ENCODE measurements at regions not wholly inside any gene's neighbourhood (a gene's known extent, or its start where the extent isn't known, plus 50 kb on each side); places are given as distances from the start of the nearest gene placed in this dataset.

GRCh38 chr12:24328261-24328660, 378.8 kb upstream of the SOX5 start:
- H3K9ac ChIP-seq (ENCODE audit: low read length) = no peak overlapping the region
- H3K4me3 ChIP-seq (ENCODE audit: low read length) = no peak overlapping the region
- H3K27ac ChIP-seq (ENCODE audit: low read depth, low read length) = no peak overlapping the region
- H3K36me3 ChIP-seq (ENCODE audit: control insufficient read depth, insufficient read depth, low read length) = no peaks in the 10 kb centered on the region
- H3K4me1 ChIP-seq (ENCODE audit: control insufficient read depth, insufficient read depth, low read length) = no peaks in the 10 kb centered on the region
- H3K27me3 ChIP-seq (ENCODE audit: control insufficient read depth, insufficient read depth, low read length) = no peaks in the 10 kb centered on the region

- Histone ChIP-seq H3K4me1 (ENCODE audit: control insufficient read depth, insufficient read depth, low read length) (no peaks in the 10 kb centered on the region), H3K27me3 (ENCODE audit: control insufficient read depth, insufficient read depth, low read length) (no peaks in the 10 kb centered on the region), H3K9ac (ENCODE audit: low read length) (no peak overlapping the region), H3K4me3 (ENCODE audit: low read length) (no peak overlapping the region), H3K27ac (ENCODE audit: low read depth, low read length) (no peak overlapping the region), H3K36me3 (ENCODE audit: control insufficient read depth, insufficient read depth, low read length) (no peaks in the 10 kb centered on the region)
Measured at GRCh38 chr12:24325331-24325730, 375.9 kb upstream of the SOX5 start.

- Histone ChIP-seq H3K4me3 (ENCODE audit: low read length) (no peak overlapping the region), H3K27ac (ENCODE audit: low read depth, low read length) (no peak overlapping the region), H3K27me3 (ENCODE audit: control insufficient read depth, insufficient read depth, low read length) (no peaks in the 10 kb centered on the region), H3K9ac (ENCODE audit: low read length) (no peak overlapping the region), H3K36me3 (ENCODE audit: control insufficient read depth, insufficient read depth, low read length) (no peaks in the 10 kb centered on the region), H3K4me1 (ENCODE audit: control insufficient read depth, insufficient read depth, low read length) (no peaks in the 10 kb centered on the region)
Measured at GRCh38 chr12:24307716-24308335, 358.4 kb upstream of the SOX5 start.

- Histone ChIP-seq H3K9ac (ENCODE audit: low read length) (no peak overlapping the region), H3K4me1 (ENCODE audit: control insufficient read depth, insufficient read depth, low read length) (no peaks in the 10 kb centered on the region), H3K27ac (ENCODE audit: low read depth, low read length) (no peak overlapping the region)
Measured at GRCh38 chr12:24307153-24307552, 357.7 kb upstream of the SOX5 start.

GRCh38 chr12:24306001-24306400, 356.5 kb upstream of the SOX5 start:
- no peak overlapping the region for H3K4me3 ChIP-seq (ENCODE audit: low read length)
- H3K4me1 ChIP-seq (ENCODE audit: control insufficient read depth, insufficient read depth, low read length) = no peaks in the 10 kb centered on the region
- H3K27ac ChIP-seq (ENCODE audit: low read depth, low read length) = no peak overlapping the region
- H3K9ac ChIP-seq (ENCODE audit: low read length) = no peak overlapping the region
- no peaks in the 10 kb centered on the region for H3K27me3 ChIP-seq (ENCODE audit: control insufficient read depth, insufficient read depth, low read length)
- no peaks in the 10 kb centered on the region for H3K36me3 ChIP-seq (ENCODE audit: control insufficient read depth, insufficient read depth, low read length)

More at GRCh38 chr12:24307153-24307552, 357.7 kb upstream of the SOX5 start:
- no peak overlapping the region for H3K4me3 ChIP-seq (ENCODE audit: low read length)
- H3K36me3 ChIP-seq (ENCODE audit: control insufficient read depth, insufficient read depth, low read length) = no peaks in the 10 kb centered on the region
- H3K27me3 ChIP-seq (ENCODE audit: control insufficient read depth, insufficient read depth, low read length) = no peaks in the 10 kb centered on the region

GRCh38 chr12:24304285-24304684, 354.8 kb upstream of the SOX5 start:
- Histone ChIP-seq H3K4me3 (ENCODE audit: low read length) (no peak overlapping the region), H3K4me1 (ENCODE audit: control insufficient read depth, insufficient read depth, low read length) (no peaks in the 10 kb centered on the region), H3K36me3 (ENCODE audit: control insufficient read depth, insufficient read depth, low read length) (no peaks in the 10 kb centered on the region), H3K27me3 (ENCODE audit: control insufficient read depth, insufficient read depth, low read length) (no peaks in the 10 kb centered on the region), H3K9ac (ENCODE audit: low read length) (no peak overlapping the region), H3K27ac (ENCODE audit: low read depth, low read length) (no peak overlapping the region)

- H3K9ac ChIP-seq (ENCODE audit: low read length) = no peak overlapping the region
- H3K27ac ChIP-seq (ENCODE audit: low read depth, low read length) = no peak overlapping the region
- no peaks in the 10 kb centered on the region for H3K4me1 ChIP-seq (ENCODE audit: control insufficient read depth, insufficient read depth, low read length)
- no peaks in the 10 kb centered on the region for H3K36me3 ChIP-seq (ENCODE audit: control insufficient read depth, insufficient read depth, low read length)
- no peaks in the 10 kb centered on the region for H3K27me3 ChIP-seq (ENCODE audit: control insufficient read depth, insufficient read depth, low read length)
- no peak overlapping the region for H3K4me3 ChIP-seq (ENCODE audit: low read length)
Measured at GRCh38 chr12:24302708-24303107, 353.2 kb upstream of the SOX5 start.

GRCh38 chr12:24297516-24297915, 348.0 kb upstream of the SOX5 start:
- no peak overlapping the region for H3K4me3 ChIP-seq (ENCODE audit: low read length)
- no peak overlapping the region for H3K9ac ChIP-seq (ENCODE audit: low read length)
- no peaks in the 10 kb centered on the region for H3K27me3 ChIP-seq (ENCODE audit: control insufficient read depth, insufficient read depth, low read length)
- H3K27ac ChIP-seq (ENCODE audit: low read depth, low read length) = no peak overlapping the region
- H3K4me1 ChIP-seq (ENCODE audit: control insufficient read depth, insufficient read depth, low read length) = no peaks in the 10 kb centered on the region
- H3K36me3 ChIP-seq (ENCODE audit: control insufficient read depth, insufficient read depth, low read length) = no peaks in the 10 kb centered on the region

GRCh38 chr12:24293549-24293948, 344.1 kb upstream of the SOX5 start:
- Histone ChIP-seq H3K36me3 (ENCODE audit: control insufficient read depth, insufficient read depth, low read length) (no peaks in the 10 kb centered on the region), H3K9ac (ENCODE audit: low read length) (no peak overlapping the region), H3K27me3 (ENCODE audit: control insufficient read depth, insufficient read depth, low read length) (no peaks in the 10 kb centered on the region), H3K4me3 (ENCODE audit: low read length) (no peak overlapping the region), H3K27ac (ENCODE audit: low read depth, low read length) (no peak overlapping the region), H3K4me1 (ENCODE audit: control insufficient read depth, insufficient read depth, low read length) (no peaks in the 10 kb centered on the region)

- Histone ChIP-seq H3K36me3 (ENCODE audit: control insufficient read depth, insufficient read depth, low read length) (no peaks in the 10 kb centered on the region), H3K4me3 (ENCODE audit: low read length) (no peak overlapping the region), H3K4me1 (ENCODE audit: control insufficient read depth, insufficient read depth, low read length) (no peaks in the 10 kb centered on the region), H3K27ac (ENCODE audit: low read depth, low read length) (no peak overlapping the region), H3K27me3 (ENCODE audit: control insufficient read depth, insufficient read depth, low read length) (no peaks in the 10 kb centered on the region), H3K9ac (ENCODE audit: low read length) (no peak overlapping the region)
Measured at GRCh38 chr12:24287963-24288362, 338.5 kb upstream of the SOX5 start.

GRCh38 chr12:24285448-24285847, 336.0 kb upstream of the SOX5 start:
- Histone ChIP-seq H3K27me3 (ENCODE audit: control insufficient read depth, insufficient read depth, low read length) (no peaks in the 10 kb centered on the region), H3K4me3 (ENCODE audit: low read length) (no peak overlapping the region), H3K27ac (ENCODE audit: low read depth, low read length) (no peak overlapping the region), H3K36me3 (ENCODE audit: control insufficient read depth, insufficient read depth, low read length) (no peaks in the 10 kb centered on the region), H3K9ac (ENCODE audit: low read length) (no peak overlapping the region), H3K4me1 (ENCODE audit: control insufficient read depth, insufficient read depth, low read length) (no peaks in the 10 kb centered on the region)

- Histone ChIP-seq H3K9ac (ENCODE audit: low read length) (no peak overlapping the region), H3K4me3 (ENCODE audit: low read length) (no peak overlapping the region), H3K4me1 (ENCODE audit: control insufficient read depth, insufficient read depth, low read length) (no peaks in the 10 kb centered on the region)
Measured at GRCh38 chr12:24281341-24281740, 331.9 kb upstream of the SOX5 start.

GRCh38 chr12:24280056-24280842, 330.8 kb upstream of the SOX5 start:
- Histone ChIP-seq H3K9ac (ENCODE audit: low read length) (no peak overlapping the region), H3K4me1 (ENCODE audit: control insufficient read depth, insufficient read depth, low read length) (no peaks in the 10 kb centered on the region), H3K4me3 (ENCODE audit: low read length) (no peak overlapping the region), H3K36me3 (ENCODE audit: control insufficient read depth, insufficient read depth, low read length) (no peaks in the 10 kb centered on the region), H3K27me3 (ENCODE audit: control insufficient read depth, insufficient read depth, low read length) (no peaks in the 10 kb centered on the region), H3K27ac (ENCODE audit: low read depth, low read length) (no peak overlapping the region)

More at GRCh38 chr12:24281341-24281740, 331.9 kb upstream of the SOX5 start:
- no peaks in the 10 kb centered on the region for H3K27me3 ChIP-seq (ENCODE audit: control insufficient read depth, insufficient read depth, low read length)
- no peak overlapping the region for H3K27ac ChIP-seq (ENCODE audit: low read depth, low read length)
- no peaks in the 10 kb centered on the region for H3K36me3 ChIP-seq (ENCODE audit: control insufficient read depth, insufficient read depth, low read length)
